HG02588 (cell line): ENCODE measurements at regions not wholly inside any gene's neighbourhood (a gene's known extent, or its start where the extent isn't known, plus 50 kb on each side); places are given as distances from the start of the nearest gene placed in this dataset.

Experiments used
- ATAC-seq: cut with Tn5 transposase; IDR thresholded peaks from one replicate; pipeline ENCODE4 v1.9.1; 2021; ENCODE audit warnings: mild to moderate bottlenecking, moderate library complexity; ENCODE audit not compliant: unreplicated experiment

DNA sequence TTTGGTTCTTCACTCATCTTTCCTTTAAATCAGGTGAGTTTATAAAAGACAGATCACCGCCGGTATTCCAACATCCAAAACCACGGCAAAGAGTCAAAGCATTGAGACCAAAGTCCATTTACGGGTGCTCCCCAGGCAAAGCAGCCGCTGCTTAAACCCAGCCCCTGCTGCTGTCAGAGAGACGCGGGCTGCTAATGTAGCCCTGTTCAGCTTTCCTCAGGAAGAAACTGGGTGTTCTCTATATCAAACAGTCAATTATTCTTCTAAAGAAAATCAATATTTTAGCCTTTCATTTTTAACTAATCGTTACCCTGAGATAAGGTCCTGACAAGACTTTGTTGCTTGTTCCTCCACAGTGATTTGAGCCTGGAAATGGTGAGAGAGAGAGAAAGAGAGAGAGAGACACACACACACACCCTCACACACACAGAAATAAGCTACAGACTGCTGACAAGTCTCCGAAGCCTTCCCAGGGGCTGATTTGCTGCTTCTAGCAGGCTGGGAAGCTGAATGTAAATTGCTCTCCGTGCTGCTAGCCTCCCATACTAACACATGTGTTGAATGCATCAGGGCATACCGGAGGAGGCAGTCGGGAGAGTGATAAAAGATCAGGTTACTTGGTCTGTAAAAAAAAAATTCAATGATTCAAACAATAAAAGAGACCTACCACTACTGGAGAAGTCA lies 183.0 kb upstream of the ANK3 start:
- ATAC-seq, result no peak

DNA sequence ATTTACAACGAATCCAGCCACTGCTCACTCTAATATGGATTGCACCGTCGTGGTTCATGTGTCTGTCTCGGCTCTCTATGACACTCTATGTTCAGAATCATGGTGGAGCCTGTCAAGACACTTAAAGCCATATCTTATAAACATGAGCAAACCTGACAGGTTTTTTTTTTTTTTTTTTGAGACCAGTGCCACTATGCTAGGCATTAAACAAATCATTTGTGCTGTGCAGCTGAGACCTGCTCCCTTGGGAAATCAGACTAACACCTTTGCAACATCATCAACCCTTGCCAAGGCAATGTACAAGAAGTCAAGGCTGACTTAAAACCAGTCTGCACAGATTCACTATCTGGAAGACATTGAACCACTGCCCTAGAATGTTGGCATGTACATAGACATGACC lies 181.2 kb upstream of the ANK3 start:
- no peak for ATAC-seq

DNA sequence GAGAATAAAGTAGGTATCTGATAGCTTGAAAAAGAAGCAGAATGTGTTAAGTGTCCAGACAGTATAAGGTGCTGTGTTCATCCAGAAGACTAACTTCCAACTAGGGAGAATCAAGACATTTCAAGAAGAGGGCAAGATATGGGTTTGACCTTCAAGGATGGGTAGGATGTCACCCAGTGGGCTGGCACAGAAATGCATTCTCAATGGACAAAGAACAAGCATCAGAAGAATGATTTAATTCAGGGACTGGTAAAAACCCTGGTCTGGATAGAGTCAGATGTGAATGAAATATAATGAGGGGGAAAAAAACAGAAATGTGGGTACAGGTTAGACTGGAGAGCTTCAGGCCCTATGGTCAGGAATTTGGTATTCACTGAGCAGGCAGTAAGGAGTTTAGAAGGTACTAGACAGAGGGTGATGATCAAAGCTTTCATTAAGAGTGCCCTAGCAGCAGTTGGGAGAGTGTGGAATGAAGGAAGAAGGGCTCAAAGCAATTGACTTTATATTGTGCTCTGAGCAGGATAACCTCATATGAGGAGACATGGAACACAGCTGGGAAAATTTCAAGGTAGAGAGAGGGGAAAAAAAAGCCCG lies 180.7 kb upstream of the ANK3 start:
- no peak for ATAC-seq

- ATAC-seq, result no peak
These were observed 180.0 kb upstream of the ANK3 start for GRCh38 chr10:60569681-60570080.

DNA sequence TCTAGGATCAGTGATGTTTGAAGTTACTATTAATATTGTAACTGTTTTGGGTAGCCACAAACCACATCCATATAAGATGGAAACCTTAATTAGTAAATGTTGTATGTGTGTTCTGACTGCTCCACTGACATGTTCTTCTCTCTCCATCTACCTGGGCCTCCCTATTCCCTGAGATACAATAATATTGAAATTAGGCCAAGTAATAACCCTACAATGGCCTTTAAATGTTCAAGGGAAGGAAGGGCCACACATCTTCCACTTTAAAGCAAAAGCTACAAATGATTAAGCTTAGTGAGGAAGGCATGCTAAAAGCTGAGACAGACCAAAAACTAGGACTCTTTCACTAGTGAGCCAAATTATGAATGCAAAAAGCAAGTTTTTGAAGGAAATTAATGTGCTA lies 176.4 kb upstream of the ANK3 start:
- no peak for ATAC-seq

DNA sequence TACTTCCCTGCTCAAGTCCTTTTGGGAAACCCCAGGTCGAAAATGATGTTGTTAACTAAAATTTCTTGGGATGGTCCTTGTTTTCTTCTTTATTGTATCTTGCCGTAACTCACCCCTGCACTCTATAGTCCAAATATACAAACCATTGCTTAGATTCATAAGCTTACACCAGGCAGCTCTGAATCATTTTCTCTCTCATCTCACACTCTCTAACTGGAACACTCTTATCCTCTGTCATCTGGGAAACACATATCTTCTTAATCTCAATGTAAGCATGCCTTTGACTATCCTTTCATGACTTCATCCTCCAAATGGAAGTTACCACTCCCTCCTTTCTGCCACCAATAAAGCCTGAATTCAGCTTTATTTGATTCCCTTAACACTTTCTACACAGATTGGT lies 175.8 kb upstream of the ANK3 start:
- no peak for ATAC-seq

DNA sequence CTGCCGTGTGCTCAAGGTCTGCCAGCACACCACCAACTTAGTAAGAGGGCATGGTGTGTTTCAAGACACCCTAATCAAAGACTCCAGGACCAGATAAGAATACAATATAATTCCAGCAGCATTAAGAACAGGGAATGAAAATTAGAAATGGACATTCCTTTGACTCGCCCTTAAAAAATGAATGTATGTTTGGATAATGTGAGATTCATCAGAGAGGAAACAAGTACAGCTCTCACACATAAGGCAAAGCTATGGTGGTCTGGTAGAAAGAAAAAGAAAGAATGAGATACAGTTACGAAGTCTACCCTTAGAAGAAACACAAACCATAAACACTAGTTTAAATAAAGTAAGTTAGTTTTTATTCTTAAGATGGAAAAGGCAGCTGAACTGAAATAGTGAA lies 174.8 kb upstream of the ANK3 start:
- no peak for ATAC-seq

- no peak for ATAC-seq
These were observed 170.8 kb upstream of the ANK3 start for GRCh38 chr10:60560451-60560850.

- ATAC-seq, result no peak
These were observed 166.0 kb upstream of the ANK3 start for GRCh38 chr10:60555700-60556099.

DNA sequence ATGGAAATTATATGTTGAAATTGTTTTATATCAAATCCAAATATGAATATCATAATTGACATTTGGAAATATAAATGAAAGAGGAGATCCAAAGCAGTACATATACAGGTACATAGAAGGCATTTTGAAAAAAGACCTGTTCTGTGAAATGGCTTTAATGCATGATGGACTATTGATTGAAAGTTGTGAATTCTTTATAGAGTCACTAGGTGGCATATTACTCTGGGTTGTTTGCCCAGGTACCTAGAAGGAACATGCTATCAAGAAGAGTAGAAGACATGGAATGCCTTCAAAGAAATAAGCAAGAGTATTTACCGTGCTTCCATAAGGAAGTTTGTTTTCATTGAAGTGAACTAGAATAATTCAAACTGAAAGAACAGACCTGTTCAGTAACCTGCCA lies 160.0 kb upstream of the ANK3 start:
- ATAC-seq, result no peak

DNA sequence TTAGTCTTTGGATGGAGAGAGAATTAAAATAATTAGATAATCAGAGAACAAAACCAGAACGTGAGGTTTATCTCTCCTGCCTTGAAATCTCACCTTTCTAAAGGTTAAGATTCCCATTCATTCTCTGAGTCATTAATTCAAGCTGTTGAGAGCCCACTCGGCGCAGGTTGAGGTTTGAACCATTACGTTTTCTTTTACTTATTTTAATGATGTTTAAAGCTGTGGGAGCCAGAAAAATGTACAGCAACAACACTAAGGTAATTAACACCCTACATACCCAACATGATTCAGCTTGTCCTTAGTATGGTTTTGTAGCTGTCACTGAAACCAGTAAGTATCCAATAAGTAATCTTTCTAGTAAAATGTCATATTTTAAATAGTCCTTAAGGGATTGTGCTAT lies 153.0 kb upstream of the ANK3 start:
- ATAC-seq, result no peak

DNA sequence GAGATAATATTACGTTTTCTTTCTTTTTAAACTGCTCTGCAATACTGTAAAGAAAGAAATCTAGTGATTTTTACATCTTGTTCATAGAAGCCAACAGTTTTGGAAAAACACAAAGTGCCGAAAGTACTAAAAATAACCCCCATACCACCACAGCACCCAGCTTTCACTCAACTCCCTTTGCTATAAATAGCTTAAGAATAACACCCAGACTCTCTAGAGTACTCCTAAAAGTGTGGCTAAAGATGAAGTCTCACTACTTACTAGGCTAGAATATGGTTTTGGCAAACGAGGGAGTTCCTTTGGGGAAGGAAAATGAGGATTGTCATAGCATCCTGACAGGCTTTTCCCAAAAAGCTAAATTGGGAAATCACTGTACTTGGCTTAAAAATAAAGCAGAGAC lies 151.8 kb upstream of the ANK3 start:
- no peak for ATAC-seq

DNA sequence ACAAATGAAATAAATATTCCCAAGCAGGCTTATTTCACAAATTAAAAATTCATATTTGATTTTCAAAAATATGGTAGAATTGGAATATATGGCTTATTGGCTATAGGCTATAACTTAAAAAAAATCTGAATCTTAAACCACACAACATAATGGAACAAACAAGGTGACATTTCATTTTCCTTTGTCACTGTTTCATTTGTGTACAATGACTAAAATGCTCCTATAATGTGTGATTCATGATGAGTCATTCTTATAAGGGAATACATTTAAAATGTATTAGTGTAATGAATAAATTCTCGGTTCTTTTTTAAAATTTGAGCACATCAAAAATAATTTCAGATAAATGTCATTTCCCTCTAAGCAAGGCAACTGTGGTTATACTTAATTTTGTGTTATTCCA lies 148.0 kb upstream of the ANK3 start:
- ATAC-seq, result no peak

GRCh38 chr10:60536529-60537114 lies 146.9 kb upstream of the ANK3 start:
- no peak for ATAC-seq

GRCh38 chr10:60535427-60535826 lies 145.8 kb upstream of the ANK3 start:
- no peak for ATAC-seq

DNA sequence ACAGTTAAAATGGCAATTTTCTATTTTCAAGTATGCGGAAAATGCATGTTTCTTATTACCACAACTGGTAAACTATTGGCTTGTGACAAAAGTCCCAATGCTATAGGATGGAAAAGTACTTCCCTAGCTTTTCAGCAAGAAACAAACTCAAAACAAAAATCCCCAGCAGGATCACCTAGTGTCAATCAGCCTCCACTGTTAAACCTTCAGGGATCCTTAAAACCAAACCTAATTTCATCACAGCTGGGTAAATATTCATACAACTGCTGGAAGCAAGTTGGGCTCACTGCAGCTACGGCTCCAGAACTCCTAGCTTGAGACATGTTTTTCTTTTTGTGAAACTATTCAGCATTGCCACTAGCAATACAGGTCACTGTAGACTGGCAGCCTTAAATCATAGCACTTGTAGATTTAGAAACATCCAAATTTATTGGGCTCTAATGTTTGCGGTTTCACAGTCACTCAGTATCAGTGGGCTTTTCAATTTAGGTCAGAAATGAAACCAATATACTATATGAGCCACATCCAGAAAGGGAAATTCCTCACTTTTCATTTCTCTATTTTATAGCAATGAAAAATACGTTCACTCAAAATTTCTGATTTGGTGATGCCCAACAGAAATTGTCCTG lies 145.2 kb upstream of the ANK3 start:
- no peak for ATAC-seq

DNA sequence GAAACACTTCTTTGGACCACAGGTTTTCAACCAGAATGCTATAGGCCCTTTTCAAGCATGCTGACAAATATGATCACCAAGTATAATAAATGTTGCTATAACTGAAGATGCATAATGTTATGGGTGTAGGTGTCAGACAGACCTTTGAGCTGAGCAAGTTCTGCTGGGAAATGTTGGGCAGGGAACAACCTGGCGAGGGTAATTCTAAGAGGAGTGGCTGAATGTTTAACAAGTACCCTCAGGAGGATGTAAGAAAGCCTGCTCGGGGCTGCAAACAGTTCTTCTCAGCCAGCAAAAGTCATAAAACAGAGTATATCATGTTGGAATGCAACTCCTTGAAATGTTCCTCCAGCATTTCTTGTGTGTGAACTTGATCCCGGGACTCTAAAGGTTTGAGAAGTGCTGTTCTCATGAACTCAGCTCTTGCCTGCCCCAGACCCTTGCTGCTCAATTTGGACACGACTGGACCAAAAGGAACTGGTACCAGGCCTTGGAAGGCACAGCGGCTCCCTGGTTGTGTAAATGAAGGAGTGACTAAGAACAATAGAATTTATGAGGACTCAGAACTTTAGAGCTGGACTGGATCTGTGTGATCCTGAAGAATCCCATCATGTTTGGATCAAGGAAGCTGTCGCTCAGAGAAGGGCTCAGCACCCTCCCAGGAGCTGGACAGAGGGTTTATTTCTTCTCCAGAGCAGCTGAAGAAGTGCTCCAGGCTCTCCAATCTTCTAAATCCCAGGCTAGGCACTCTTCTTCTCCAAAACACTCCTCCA lies 143.2 kb upstream of the ANK3 start:
- no peak for ATAC-seq

DNA sequence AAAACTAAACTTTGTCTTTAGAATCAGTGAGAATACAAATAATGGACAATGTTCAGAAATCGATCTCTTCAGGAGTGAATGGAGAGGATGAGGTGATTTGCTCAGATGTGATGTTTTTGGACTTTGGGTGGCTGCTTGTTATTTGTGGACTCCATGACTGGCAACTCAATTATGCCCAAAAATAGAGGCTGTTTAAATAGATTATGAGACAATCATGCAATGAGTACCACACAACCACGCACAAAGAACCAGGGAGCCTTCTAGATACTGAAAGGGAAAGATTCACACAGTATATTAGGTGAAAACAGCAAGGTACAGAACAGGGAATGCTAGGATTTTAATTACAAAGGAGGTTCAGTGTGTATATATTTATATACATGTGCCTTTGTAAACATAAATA lies 141.3 kb upstream of the ANK3 start:
- no peak for ATAC-seq

DNA sequence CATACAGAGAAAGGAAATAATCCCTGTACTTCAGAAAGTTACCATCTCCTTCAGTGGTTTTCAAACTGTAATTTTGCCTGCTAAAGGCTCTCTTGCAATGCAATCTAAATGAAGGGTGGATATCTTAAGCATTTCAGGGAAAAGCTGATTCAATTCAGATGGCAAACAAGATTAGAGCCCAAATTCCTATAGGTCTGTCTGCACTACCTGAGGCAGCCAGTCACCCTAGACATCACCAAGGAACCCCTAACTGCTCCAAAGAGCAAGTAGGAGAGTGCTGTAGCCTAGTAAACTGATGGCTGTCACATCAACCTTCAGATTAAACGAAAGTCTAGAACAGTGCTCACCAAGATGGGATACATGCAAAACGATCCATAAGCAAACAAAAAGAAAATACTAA lies 138.0 kb upstream of the ANK3 start:
- no peak for ATAC-seq

- no peak for ATAC-seq
These were observed 136.3 kb upstream of the ANK3 start for GRCh38 chr10:60525716-60526585.

GRCh38 chr10:60524541-60524940 lies 134.9 kb upstream of the ANK3 start:
- ATAC-seq, result no peak
